ENCODE measurements at regions not wholly inside any gene's neighbourhood (a gene's known extent, or its start where the extent isn't known, plus 50 kb on each side); places are given as distances from the start of the nearest gene placed in this dataset.

- TF ChIP-seq CTCF (IDR thresholded peaks at IDR 0.05) (no peak), POLR2AphosphoS5 (IDR thresholded peaks at IDR 0.05; ENCODE audit: insufficient read depth in 1 of 2, low read depth in 1 of 2) (peak in 1 of 2 donors; percentile 38)
Measured at GRCh38 chr17:77829843-77830799, 128.4 kb upstream of the TNRC6C start.

All from vagina (tissue), 2 donors.